ENCODE measurements at regions not wholly inside any gene's neighbourhood (a gene's known extent, or its start where the extent isn't known, plus 50 kb on each side); places are given as distances from the start of the nearest gene placed in this dataset.

DNA sequence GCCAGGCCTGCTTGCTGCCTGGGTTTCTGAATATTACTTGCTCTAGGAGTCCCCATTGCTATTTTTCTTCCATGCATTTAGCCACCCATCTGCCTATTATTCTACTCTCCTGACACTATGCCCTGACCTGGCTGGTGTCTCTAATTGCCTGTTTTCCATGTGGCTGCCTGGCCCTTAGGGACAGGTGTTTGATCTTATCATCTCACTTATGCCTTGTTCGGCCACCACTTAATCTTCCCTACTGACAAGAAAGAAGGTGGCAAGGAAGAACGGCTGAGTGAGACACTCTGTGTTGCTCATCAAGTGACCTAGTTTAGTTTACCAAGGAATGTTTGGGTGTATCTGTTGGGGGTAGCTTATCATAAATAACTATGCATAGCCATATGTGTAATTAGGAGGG, 50.4 kb upstream of the RAPH1 start:
- Mint-ChIP-seq H3K4me3 (peak overlapping the region; percentile 9), H3K4me1 (ENCODE audit: low read depth in 2 of 2) (peaks cover 8 to 9% of the 10 kb centered on the region in 2 donors), H3K27ac (no peak overlapping the region), H3K27me3 (peaks cover 7 to 14% of the 10 kb centered on the region in 2 donors), H3K9me3 (no peaks in the 10 kb centered on the region), H3K36me3 (no peaks in the 10 kb centered on the region)
- ATAC-seq (no peak), DNase-seq (ENCODE audit: low spot score) (no peak)

DNA sequence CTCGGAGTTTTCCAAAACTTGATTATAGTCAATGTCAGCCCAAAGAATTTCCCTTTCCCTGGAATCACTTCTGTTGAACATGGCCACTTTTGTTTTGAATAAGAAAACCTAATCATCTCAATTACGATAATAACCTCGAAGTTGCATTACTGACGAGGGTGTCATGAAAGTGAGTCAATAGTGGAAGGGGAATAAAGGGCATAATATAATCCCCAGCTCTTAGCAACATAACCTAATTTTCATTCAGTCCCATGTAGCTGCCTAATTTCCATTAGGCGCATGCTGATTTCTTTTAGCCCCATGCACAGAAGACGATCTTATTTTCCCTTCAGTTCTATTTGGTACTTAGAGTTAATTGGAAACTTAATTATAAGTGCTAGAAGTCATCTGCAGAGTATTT, 51.1 kb upstream of the RAPH1 start:
- Mint-ChIP-seq H3K27me3 (peaks cover 10 to 14% of the 10 kb centered on the region in 2 donors), H3K27ac (no peak overlapping the region), H3K9me3 (no peaks in the 10 kb centered on the region), H3K4me1 (ENCODE audit: low read depth in 2 of 2) (peaks cover 8 to 9% of the 10 kb centered on the region in 2 donors), H3K36me3 (no peaks in the 10 kb centered on the region), H3K4me3 (peak overlapping the region; percentile 9)
- DNase-seq (ENCODE audit: low spot score) (no peak), ATAC-seq (no peak)

- DNase-seq (ENCODE audit: low spot score) (no peak), ATAC-seq (no peak)
- no peak overlapping the region for H3K4me3 Mint-ChIP-seq
- H3K4me1 Mint-ChIP-seq (ENCODE audit: low read depth in 2 of 2) = peaks cover 8 to 9% of the 10 kb centered on the region in 2 donors
- no peaks in the 10 kb centered on the region for H3K9me3 Mint-ChIP-seq
- H3K27me3 Mint-ChIP-seq = peaks cover 11 to 14% of the 10 kb centered on the region in 2 donors
- H3K36me3 Mint-ChIP-seq = no peaks in the 10 kb centered on the region
- no peak overlapping the region for H3K27ac Mint-ChIP-seq
Observed at GRCh38 chr2:203586696-203587095, 51.6 kb upstream of the RAPH1 start.

GRCh38 chr2:203590496-203590895, 55.4 kb upstream of the RAPH1 start:
- Mint-ChIP-seq H3K4me1 (ENCODE audit: low read depth in 2 of 2) (peaks cover 0 to 8% of the 10 kb centered on the region in 2 donors), H3K27me3 (peaks cover 14 to 16% of the 10 kb centered on the region in 2 donors), H3K9me3 (no peaks in the 10 kb centered on the region), H3K4me3 (no peak overlapping the region), H3K27ac (no peak overlapping the region), H3K36me3 (no peaks in the 10 kb centered on the region)
- no peak for DNase-seq (ENCODE audit: low spot score)
- no peak for ATAC-seq

DNA sequence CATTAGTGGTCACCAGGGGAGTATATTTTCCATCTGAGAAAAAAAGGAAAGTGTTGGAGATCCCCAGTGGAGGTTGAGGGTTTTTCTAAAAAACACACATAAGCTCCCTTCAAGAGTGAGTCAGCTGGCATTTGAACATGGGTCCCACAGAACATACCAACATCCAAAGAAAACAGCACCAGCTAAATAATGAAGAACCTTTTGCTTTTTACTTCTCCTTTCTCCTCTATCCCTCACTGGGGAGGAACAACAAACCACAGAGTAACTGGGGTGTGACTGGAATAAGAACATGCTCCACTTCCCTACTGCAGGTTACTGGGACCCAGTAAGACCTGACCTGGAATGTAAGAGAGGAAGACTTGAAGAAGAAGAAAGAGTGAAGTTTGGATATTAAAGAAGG, 56.5 kb upstream of the RAPH1 start:
- H3K4me1 Mint-ChIP-seq (ENCODE audit: low read depth in 2 of 2) = no peaks in the 10 kb centered on the region
- no peaks in the 10 kb centered on the region for H3K36me3 Mint-ChIP-seq
- DNase-seq (ENCODE audit: low spot score) = no peak
- no peak overlapping the region for H3K27ac Mint-ChIP-seq
- no peak for ATAC-seq
- H3K9me3 Mint-ChIP-seq = no peaks in the 10 kb centered on the region
- H3K4me3 Mint-ChIP-seq = no peak overlapping the region
- H3K27me3 Mint-ChIP-seq = peaks cover 15 to 18% of the 10 kb centered on the region in 2 donors

GRCh38 chr2:203592470-203592869, 57.4 kb upstream of the RAPH1 start:
- H3K4me1 Mint-ChIP-seq (ENCODE audit: low read depth in 2 of 2) = peaks cover 0 to 3% of the 10 kb centered on the region in 2 donors
- no peak for DNase-seq (ENCODE audit: low spot score)
- no peaks in the 10 kb centered on the region for H3K9me3 Mint-ChIP-seq
- ATAC-seq = no peak
- no peak overlapping the region for H3K27ac Mint-ChIP-seq
- no peaks in the 10 kb centered on the region for H3K36me3 Mint-ChIP-seq
- peaks cover 19 to 24% of the 10 kb centered on the region in 2 donors for H3K27me3 Mint-ChIP-seq
- H3K4me3 Mint-ChIP-seq = no peak overlapping the region

DNA sequence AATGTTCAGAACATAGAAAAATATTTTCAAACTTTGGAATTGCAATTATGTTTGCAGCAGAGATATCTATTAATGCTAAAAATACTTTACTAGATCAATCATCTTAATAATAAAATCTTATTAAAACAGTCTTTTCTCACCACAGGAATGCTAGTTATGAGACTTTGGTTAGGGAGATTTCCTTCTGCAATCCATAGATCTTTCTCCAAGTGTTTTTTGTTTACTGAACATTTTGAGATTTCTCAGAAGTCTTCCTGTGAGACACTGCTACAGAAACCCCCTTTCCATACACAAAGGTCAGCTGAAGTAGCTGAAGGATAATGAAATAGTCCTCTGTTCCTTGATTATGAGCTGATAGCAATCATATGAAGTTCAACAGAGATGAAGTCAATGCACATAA, 59.4 kb upstream of the RAPH1 start:
- Mint-ChIP-seq H3K4me3 (no peak overlapping the region), H3K4me1 (ENCODE audit: low read depth in 2 of 2) (peaks cover 7 to 10% of the 10 kb centered on the region in 2 donors), H3K36me3 (no peaks in the 10 kb centered on the region), H3K9me3 (no peaks in the 10 kb centered on the region), H3K27ac (no peak overlapping the region), H3K27me3 (peaks cover 28 to 31% of the 10 kb centered on the region in 2 donors)
- ATAC-seq = no peak
- no peak for DNase-seq (ENCODE audit: low spot score)

GRCh38 chr2:203596183-203596582, 61.1 kb upstream of the RAPH1 start:
- H3K27me3 Mint-ChIP-seq = peaks cover 27 to 35% of the 10 kb centered on the region in 2 donors
- H3K4me3 Mint-ChIP-seq = no peak overlapping the region
- H3K9me3 Mint-ChIP-seq = no peaks in the 10 kb centered on the region
- DNase-seq (ENCODE audit: low spot score) (no peak), ATAC-seq (no peak)
- H3K27ac Mint-ChIP-seq = no peak overlapping the region
- no peaks in the 10 kb centered on the region for H3K36me3 Mint-ChIP-seq
- peaks cover 7 to 10% of the 10 kb centered on the region in 2 donors for H3K4me1 Mint-ChIP-seq (ENCODE audit: low read depth in 2 of 2)

DNA sequence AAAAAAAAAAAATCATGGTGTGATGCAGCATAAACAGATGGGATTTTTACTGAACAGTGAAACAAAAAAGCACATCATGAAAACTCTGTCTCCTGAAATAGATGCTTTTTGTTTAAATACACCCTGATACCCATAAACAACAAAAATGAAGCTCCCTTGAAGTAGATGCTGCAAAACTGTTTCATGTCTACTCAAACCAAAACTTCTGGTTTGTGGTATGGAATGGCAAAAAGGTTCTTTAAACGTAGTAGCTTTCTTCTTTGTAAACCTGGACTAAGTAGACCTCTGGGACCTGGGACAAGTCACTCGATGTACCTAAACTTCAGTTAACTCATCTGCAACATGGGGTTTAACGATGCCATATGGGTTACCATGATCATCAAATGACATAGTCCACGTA, 64.4 kb upstream of the RAPH1 start:
- H3K4me3 Mint-ChIP-seq = peak overlapping the region; percentile 21
- ATAC-seq (no peak), DNase-seq (ENCODE audit: low spot score) (no peak)

DNA sequence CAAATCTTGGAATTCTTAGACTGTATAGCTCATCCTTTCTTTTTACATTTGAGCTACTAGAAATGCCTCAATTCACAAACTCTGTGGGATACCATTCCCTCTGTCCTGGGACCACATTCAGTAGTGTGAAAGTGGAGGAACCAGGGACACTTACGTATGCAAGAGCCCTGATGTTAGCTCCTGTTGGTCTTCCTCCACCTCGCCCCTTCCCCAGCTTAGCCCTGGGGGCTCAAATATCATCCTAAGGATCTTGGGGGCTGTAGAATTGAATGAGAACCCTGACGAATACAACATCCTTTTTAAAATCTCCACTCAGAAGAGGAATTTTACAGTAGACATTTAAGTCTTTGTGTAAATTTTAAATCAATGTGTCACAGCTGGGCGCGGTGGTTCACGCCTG, 65.2 kb upstream of the RAPH1 start:
- Mint-ChIP-seq H3K4me3 (no peak overlapping the region), H3K27me3 (peaks cover 26 to 49% of the 10 kb centered on the region in 2 donors), H3K36me3 (no peaks in the 10 kb centered on the region), H3K27ac (no peak overlapping the region), H3K4me1 (ENCODE audit: low read depth in 2 of 2) (peaks cover 7 to 10% of the 10 kb centered on the region in 2 donors), H3K9me3 (no peaks in the 10 kb centered on the region)
- ATAC-seq (no peak), DNase-seq (ENCODE audit: low spot score) (no peak)

More for the DNA sequence above, 64.4 kb upstream of the RAPH1 start:
- Mint-ChIP-seq H3K27me3 (peaks cover 31 to 50% of the 10 kb centered on the region in 2 donors), H3K36me3 (no peaks in the 10 kb centered on the region), H3K4me1 (ENCODE audit: low read depth in 2 of 2) (peaks cover 7 to 10% of the 10 kb centered on the region in 2 donors), H3K27ac (no peak overlapping the region), H3K9me3 (no peaks in the 10 kb centered on the region)

DNA sequence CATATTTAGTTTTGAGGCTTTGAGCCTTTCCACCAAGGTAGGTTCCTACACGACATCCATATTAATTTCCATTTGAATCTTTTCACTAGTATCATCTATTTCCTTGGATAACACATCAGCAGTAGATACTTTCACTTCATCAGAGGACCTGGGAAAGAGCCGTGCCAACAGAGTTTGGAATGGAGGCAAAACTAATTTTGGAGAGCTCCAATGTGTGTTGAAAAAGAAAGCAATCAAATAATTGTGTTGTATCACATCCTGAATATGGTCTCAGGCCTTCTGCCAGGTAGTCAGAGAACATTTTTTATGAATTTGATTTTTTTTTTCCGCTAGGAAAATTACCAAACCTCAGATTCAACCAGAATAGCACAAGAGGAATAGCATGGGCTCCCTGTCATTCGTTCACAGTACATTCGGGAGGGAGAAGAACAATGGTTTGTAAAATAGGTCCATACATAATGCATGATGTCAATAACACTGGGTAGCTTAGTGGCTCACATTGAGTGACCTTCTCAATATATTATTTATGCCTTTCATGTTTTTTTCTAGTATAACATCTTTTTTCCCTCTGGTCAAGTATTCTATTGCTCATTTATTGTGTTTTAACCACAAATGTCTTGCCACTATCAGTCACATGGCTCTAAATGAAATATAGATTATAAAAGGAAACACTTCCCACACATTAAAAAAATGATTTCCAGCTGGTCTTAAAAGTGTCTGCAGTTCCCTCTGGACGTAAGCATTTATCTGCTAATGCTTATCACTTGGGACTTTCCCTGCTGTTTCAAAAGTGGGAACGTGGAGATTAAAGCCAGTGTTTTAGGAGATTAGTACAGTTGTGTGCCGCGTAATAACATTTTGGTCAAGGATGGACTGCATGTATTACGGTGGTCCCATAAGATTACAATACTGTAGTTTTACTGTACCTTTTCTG, 68.6 kb upstream of the RAPH1 start:
- DNase-seq (ENCODE audit: low spot score) = no peak

GRCh38 chr2:203605302-203605701, 70.2 kb upstream of the RAPH1 start:
- no peaks in the 10 kb centered on the region for H3K4me1 Mint-ChIP-seq (ENCODE audit: low read depth in 2 of 2)
- no peaks in the 10 kb centered on the region for H3K9me3 Mint-ChIP-seq
- no peak overlapping the region for H3K27ac Mint-ChIP-seq
- peaks cover 8 to 16% of the 10 kb centered on the region in 2 donors for H3K27me3 Mint-ChIP-seq
- DNase-seq (ENCODE audit: low spot score) = no peak
- H3K4me3 Mint-ChIP-seq = no peak overlapping the region
- ATAC-seq = no peak
- H3K36me3 Mint-ChIP-seq = no peaks in the 10 kb centered on the region

More for the DNA sequence above, 68.6 kb upstream of the RAPH1 start:
- Mint-ChIP-seq H3K27me3 (peaks cover 11 to 21% of the 10 kb centered on the region in 2 donors), H3K4me3 (no peak overlapping the region), H3K4me1 (ENCODE audit: low read depth in 2 of 2) (no peaks in the 10 kb centered on the region), H3K36me3 (no peaks in the 10 kb centered on the region), H3K27ac (no peak overlapping the region), H3K9me3 (no peaks in the 10 kb centered on the region)
- no peak for ATAC-seq

DNA sequence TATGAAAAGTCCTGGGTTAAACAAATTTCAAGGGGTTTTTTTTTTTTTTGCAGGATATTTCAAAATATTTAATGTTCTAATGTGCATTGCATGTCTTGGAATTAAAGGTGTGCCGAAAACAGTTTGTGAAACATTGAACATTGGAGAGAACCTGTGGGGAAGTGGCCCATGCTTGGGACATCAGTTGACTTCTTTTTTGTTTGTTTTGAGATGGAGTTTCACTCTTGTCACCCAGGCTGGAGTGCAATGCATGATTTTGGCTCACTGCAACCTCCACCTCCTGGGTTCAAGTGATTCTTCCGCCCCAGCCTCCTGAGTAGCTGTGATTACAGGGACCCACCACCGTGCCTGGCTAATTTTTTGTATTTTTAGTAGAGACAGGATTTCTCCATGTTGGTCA, 71.0 kb upstream of the RAPH1 start:
- Mint-ChIP-seq H3K9me3 (no peaks in the 10 kb centered on the region), H3K36me3 (no peaks in the 10 kb centered on the region), H3K4me1 (ENCODE audit: low read depth in 2 of 2) (no peaks in the 10 kb centered on the region), H3K27ac (no peak overlapping the region), H3K4me3 (no peak overlapping the region), H3K27me3 (peaks cover 8 to 15% of the 10 kb centered on the region in 2 donors)
- no peak for DNase-seq (ENCODE audit: low spot score)
- no peak for ATAC-seq

GRCh38 chr2:203610558-203610957, 75.5 kb upstream of the RAPH1 start:
- no peak for ATAC-seq
- no peak for DNase-seq (ENCODE audit: low spot score)
- H3K27me3 Mint-ChIP-seq = no peaks in the 10 kb centered on the region
- no peak overlapping the region for H3K27ac Mint-ChIP-seq
- H3K36me3 Mint-ChIP-seq = no peaks in the 10 kb centered on the region
- no peaks in the 10 kb centered on the region for H3K9me3 Mint-ChIP-seq
- no peaks in the 10 kb centered on the region for H3K4me1 Mint-ChIP-seq (ENCODE audit: low read depth in 2 of 2)
- no peak overlapping the region for H3K4me3 Mint-ChIP-seq

All from natural killer cell treated with Interleukin-12 subunit alpha and Interleukin-12 subunit beta and Interleukin-15 and Interleukin-18, amount 100 ng/mL, for 72 hours (primary cell).